ENCODE measurements at regions not wholly inside any gene's neighbourhood (a gene's known extent, or its start where the extent isn't known, plus 50 kb on each side); places are given as distances from the start of the nearest gene placed in this dataset.

GRCh38 chr18:45481821-45482220 is 133.5 kb upstream of the SLC14A2 start:
- no peaks in the 10 kb centered on the region for H3K9me3 ChIP-seq
- DNase-seq (ENCODE audit: low spot score in 2 of 2) = no peak
- H3K27ac ChIP-seq = no peak overlapping the region
- no peaks in the 10 kb centered on the region for H3K27me3 ChIP-seq
- H3K4me1 ChIP-seq = no peaks in the 10 kb centered on the region
- TF ChIP-seq CTCF (IDR thresholded peaks at IDR 0.05) (no peak), POLR2A (IDR thresholded peaks at IDR 0.05) (no peak), EP300 (IDR thresholded peaks at IDR 0.05) (no peak), POLR2AphosphoS5 (IDR thresholded peaks at IDR 0.05) (no peak)
- H3K36me3 ChIP-seq = no peaks in the 10 kb centered on the region
- H3K4me3 ChIP-seq = no peak overlapping the region
- 58% methylated on average over 2 of the region's 2 CpGs for WGBS

GRCh38 chr18:45482286-45482685 is 133.0 kb upstream of the SLC14A2 start:
- WGBS = 33% methylated on average over 1 of the region's 1 CpG
- no peaks in the 10 kb centered on the region for H3K9me3 ChIP-seq
- no peaks in the 10 kb centered on the region for H3K4me1 ChIP-seq
- no peak for DNase-seq (ENCODE audit: low spot score in 2 of 2)
- H3K4me3 ChIP-seq = no peak overlapping the region
- no peak overlapping the region for H3K27ac ChIP-seq
- no peaks in the 10 kb centered on the region for H3K36me3 ChIP-seq
- TF ChIP-seq POLR2AphosphoS5 (IDR thresholded peaks at IDR 0.05) = no peak
- no peak for TF ChIP-seq EP300 (IDR thresholded peaks at IDR 0.05)
- TF ChIP-seq CTCF (IDR thresholded peaks at IDR 0.05) = no peak
- no peak for TF ChIP-seq POLR2A (IDR thresholded peaks at IDR 0.05)
- H3K27me3 ChIP-seq = no peaks in the 10 kb centered on the region

- no peaks in the 10 kb centered on the region for H3K27me3 ChIP-seq
- DNase-seq (ENCODE audit: low spot score in 2 of 2) = no peak
- H3K4me1 ChIP-seq = no peaks in the 10 kb centered on the region
- H3K27ac ChIP-seq = no peak overlapping the region
- no peaks in the 10 kb centered on the region for H3K9me3 ChIP-seq
- no peaks in the 10 kb centered on the region for H3K36me3 ChIP-seq
- 98% methylated on average over 3 of the region's 3 CpGs for WGBS
- H3K4me3 ChIP-seq = no peak overlapping the region
- TF ChIP-seq POLR2A (IDR thresholded peaks at IDR 0.05) (no peak), EP300 (IDR thresholded peaks at IDR 0.05) (no peak), POLR2AphosphoS5 (IDR thresholded peaks at IDR 0.05) (no peak), CTCF (IDR thresholded peaks at IDR 0.05) (no peak)
These were observed 127.7 kb upstream of the SLC14A2 start for GRCh38 chr18:45487581-45487980.

GRCh38 chr18:45488645-45489044 is 126.6 kb upstream of the SLC14A2 start:
- WGBS = 71% methylated on average over 3 of the region's 3 CpGs

GRCh38 chr18:45493830-45494229 is 121.4 kb upstream of the SLC14A2 start:
- Histone ChIP-seq H3K4me1 (no peaks in the 10 kb centered on the region), H3K36me3 (no peaks in the 10 kb centered on the region), H3K4me3 (no peak overlapping the region), H3K9me3 (no peaks in the 10 kb centered on the region), H3K27ac (no peak overlapping the region), H3K27me3 (no peaks in the 10 kb centered on the region)
- WGBS = 55% methylated on average over 2 of the region's 2 CpGs
- no peak for DNase-seq (ENCODE audit: low spot score in 2 of 2)
- TF ChIP-seq CTCF (IDR thresholded peaks at IDR 0.05) (no peak), POLR2A (IDR thresholded peaks at IDR 0.05) (no peak), EP300 (IDR thresholded peaks at IDR 0.05) (no peak), POLR2AphosphoS5 (IDR thresholded peaks at IDR 0.05) (no peak)

More at GRCh38 chr18:45488645-45489044, 126.6 kb upstream of the SLC14A2 start:
- no peak for DNase-seq (ENCODE audit: low spot score in 2 of 2)
- Histone ChIP-seq H3K27me3 (no peaks in the 10 kb centered on the region), H3K4me3 (no peak overlapping the region), H3K27ac (no peak overlapping the region), H3K4me1 (no peaks in the 10 kb centered on the region), H3K9me3 (no peaks in the 10 kb centered on the region), H3K36me3 (no peaks in the 10 kb centered on the region)
- TF ChIP-seq EP300 (IDR thresholded peaks at IDR 0.05) (no peak), CTCF (IDR thresholded peaks at IDR 0.05) (no peak), POLR2A (IDR thresholded peaks at IDR 0.05) (no peak), POLR2AphosphoS5 (IDR thresholded peaks at IDR 0.05) (no peak)
